Left ventricle myocardium inferior (tissue), 1 donor: ENCODE measurements at regions not wholly inside any gene's neighbourhood (a gene's known extent, or its start where the extent isn't known, plus 50 kb on each side); places are given as distances from the start of the nearest gene placed in this dataset.

Source experiments
- DNase-seq: peaks from one replicate; pipeline ENCODE4 v3.0.0-alpha.2; 2020
- H3K27ac ChIP-seq: fragments of 200-600 bp; replicated peaks from 2 replicates; pipeline ENCODE4 v1.8.0; 2021
- H3K27me3 ChIP-seq: fragments of 200-600 bp; 2 replicates; pipeline ENCODE4 v1.8.0; 2021; ENCODE audit warnings: low read depth
- H3K36me3 ChIP-seq: fragments of 200-600 bp; 2 replicates; pipeline ENCODE4 v1.8.0; 2021
- H3K4me1 ChIP-seq: fragments of 200-600 bp; 2 replicates; pipeline ENCODE4 v1.8.0; 2021
- H3K4me3 ChIP-seq: fragments of 200-600 bp; 2 replicates; pipeline ENCODE4 v1.8.0; 2021; ENCODE audit warnings: mild to moderate bottlenecking, moderate library complexity
- H3K9me3 ChIP-seq: fragments of 200-600 bp; replicated peaks from 2 replicates; pipeline ENCODE4 v1.8.0; 2021
- intact Hi-C: fragments of 100-400 bp; cut with micrococcal nuclease; formaldehyde crosslinking; loops from one replicate; pipeline ENCODE4 v1.11.0; 2022
- TF ChIP-seq, protein P1 (sequence below): fragments of 200-600 bp; IDR thresholded peaks from 2 replicates; pipeline ENCODE4 v1.8.0; 2021; ENCODE audit warnings: antibody characterized with exemption, mild to moderate bottlenecking, borderline replicate concordance
- donor health status: DM: no; HTN: yes; CAD: no; lungs with severe emphysema.

DNA sequence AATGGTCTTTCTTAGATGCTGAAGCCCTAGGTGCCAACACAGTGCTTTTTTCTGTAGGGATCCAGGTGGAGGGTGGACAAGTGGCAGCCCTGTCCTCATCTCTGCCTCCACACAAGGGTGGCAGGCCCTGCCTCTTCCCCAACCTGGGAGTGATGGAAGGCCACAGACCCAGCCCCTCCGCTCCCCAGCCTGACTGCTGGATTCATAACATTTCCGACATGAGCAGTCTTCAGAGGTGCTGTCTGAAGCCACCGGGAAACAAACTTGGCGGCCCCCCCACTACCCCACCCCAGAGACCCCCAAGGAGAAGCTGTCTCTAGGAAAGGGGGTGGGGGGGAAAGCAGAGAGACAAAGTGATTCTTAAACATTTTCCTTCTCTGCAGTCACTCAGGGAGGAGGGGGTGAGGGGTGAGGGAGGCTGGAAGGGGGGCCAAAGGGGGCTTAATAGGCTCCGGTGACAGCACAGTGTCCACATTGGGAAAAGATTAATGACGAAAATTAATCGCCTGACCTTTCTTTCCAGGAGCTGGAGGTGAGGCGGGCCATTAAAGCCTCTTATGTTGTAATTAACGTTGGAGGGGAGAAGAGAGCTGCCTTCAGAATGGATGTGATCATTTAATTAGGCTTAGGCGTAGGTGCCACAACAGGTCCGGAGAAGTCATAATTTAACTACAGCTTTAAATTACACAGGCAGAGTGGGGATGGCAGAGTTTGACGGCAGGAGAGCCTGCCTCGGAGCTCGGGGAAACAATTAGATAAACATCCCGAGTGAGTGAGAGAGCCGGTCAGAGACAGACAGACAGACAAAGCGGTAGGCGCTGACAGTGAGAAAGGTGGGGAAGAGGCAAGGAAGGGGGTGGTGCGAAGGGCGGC, 76.8 kb upstream of the FOXP4 start:
- Histone ChIP-seq H3K9me3 (no peaks in the 10 kb centered on the region), H3K27ac (no peak overlapping the region), H3K4me1 (peaks cover 19% of the 10 kb centered on the region), H3K36me3 (no peaks in the 10 kb centered on the region), H3K27me3 (peaks cover 86% of the 10 kb centered on the region), H3K4me3 (peak overlapping the region; percentile 42)
- no peak for DNase-seq
- TF ChIP-seq, protein P1, sequence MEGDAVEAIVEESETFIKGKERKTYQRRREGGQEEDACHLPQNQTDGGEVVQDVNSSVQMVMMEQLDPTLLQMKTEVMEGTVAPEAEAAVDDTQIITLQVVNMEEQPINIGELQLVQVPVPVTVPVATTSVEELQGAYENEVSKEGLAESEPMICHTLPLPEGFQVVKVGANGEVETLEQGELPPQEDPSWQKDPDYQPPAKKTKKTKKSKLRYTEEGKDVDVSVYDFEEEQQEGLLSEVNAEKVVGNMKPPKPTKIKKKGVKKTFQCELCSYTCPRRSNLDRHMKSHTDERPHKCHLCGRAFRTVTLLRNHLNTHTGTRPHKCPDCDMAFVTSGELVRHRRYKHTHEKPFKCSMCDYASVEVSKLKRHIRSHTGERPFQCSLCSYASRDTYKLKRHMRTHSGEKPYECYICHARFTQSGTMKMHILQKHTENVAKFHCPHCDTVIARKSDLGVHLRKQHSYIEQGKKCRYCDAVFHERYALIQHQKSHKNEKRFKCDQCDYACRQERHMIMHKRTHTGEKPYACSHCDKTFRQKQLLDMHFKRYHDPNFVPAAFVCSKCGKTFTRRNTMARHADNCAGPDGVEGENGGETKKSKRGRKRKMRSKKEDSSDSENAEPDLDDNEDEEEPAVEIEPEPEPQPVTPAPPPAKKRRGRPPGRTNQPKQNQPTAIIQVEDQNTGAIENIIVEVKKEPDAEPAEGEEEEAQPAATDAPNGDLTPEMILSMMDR = no peak
- intact Hi-C loops = loop anchor here (10.0 kb wide), 1 partner anchor 215 kb away; no protein-coding TSS in a partner anchor

DNA sequence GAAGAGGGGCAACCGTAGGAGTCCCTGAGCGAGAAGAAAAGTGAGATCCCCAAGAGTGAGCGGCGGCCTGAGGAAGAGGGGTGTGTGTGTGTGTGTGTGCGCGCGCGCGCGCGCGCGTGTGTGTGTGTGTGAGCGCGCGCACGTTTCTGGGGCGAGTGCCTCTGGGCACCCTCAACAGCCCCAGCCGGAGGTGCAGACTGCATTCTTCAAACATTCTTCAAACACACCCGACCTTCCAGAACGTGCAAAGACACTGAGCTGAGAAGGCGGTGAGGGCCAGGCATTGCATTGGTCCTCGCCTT, 76.2 kb upstream of the FOXP4 start:
- H3K4me3 ChIP-seq = peak overlapping the region; percentile 42
- H3K9me3 ChIP-seq = no peaks in the 10 kb centered on the region
- no peak for DNase-seq
- peaks cover 19% of the 10 kb centered on the region for H3K4me1 ChIP-seq
- peaks cover 86% of the 10 kb centered on the region for H3K27me3 ChIP-seq
- intact Hi-C loops = no loop called here
- no peak overlapping the region for H3K27ac ChIP-seq
- H3K36me3 ChIP-seq = no peaks in the 10 kb centered on the region
- TF ChIP-seq, protein P1 = no peak

DNA sequence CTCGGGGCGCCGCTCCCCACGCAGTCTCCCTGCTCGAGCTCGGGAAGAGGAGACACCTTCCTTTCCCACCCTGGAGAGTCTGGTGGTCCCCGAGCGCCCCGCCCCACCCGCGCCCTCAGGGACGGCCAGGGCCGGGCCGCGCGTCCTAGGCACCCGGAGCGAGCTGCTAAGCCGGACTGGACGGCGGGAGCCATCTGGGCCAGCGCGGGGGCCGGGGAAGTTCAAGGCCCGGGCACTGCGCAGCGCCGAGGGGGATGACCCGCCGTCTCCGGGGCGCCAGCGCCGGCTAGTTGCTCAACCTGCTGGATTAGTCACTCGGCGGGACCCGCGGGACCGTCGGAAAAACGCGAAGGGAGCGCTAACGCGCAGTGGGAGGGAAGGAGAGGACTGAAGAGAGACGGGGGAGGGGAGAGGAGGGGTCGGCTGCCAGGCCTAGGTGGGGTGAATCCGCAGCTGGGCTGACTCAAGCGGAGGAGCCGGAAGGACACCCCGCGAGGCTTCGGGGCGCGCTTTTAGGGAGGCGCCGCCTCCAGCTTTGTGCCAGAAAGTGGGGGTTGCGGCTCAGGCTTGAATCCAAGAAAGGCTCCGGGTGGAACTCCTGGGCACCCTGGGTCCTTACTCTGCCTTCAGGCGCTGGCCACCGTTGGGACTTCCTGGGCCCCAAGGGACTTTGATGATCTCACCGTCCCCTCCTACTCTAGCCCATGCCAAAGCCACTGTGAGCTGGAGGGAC, 75.7 kb upstream of the FOXP4 start:
- peak; percentile 41 for DNase-seq
- H3K4me1 ChIP-seq = peaks cover 19% of the 10 kb centered on the region
- H3K27me3 ChIP-seq = peaks cover 86% of the 10 kb centered on the region
- peak overlapping the region; percentile 42 for H3K4me3 ChIP-seq
- intact Hi-C loops = no loop called here
- no peaks in the 10 kb centered on the region for H3K9me3 ChIP-seq
- no peaks in the 10 kb centered on the region for H3K36me3 ChIP-seq
- TF ChIP-seq, protein P1 = no peak
- no peak overlapping the region for H3K27ac ChIP-seq

DNA sequence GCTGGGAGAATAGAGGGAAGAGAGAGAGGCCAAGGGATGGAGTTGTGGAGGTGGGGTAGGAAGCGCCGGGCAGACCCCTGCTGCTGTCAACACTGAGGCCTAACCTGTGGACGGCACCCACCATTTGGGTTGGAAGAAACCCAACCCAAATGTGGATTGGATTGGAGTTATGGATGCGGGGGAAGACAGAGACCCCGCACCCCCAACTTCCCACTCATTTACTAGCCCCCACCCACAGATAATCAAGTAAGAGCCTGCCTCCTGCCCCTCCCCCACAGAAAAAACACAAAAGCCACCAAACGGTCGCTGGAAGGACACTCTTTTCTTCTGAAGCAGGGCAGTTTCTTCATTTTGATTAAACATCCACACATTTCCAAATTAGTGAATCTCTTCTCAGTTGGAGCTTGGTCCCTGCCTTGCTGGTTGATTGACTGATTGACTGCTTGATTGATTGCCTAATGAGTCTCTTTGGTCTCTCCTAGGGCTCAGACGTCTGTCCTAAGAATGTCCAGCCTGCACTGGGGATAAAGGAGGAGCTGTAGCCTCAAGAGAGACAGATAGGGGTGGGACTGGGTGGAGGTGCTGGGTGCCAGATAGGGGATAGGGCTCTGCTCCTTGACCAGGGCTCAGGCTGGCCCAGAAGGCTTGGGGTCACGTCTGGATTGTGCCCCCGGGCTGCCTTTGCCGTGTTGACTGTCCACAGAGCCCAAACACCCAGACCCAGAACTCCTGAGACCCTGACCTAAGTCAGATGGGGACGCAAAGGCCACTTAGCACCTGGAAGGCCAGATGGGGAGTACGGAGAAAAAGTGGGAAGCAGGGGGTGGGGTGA, 74.9 kb upstream of the FOXP4 start:
- H3K4me3 ChIP-seq = no peak overlapping the region
- no peak for DNase-seq
- H3K9me3 ChIP-seq = no peaks in the 10 kb centered on the region
- H3K27ac ChIP-seq = no peak overlapping the region
- H3K27me3 ChIP-seq = peaks cover 86% of the 10 kb centered on the region
- no peaks in the 10 kb centered on the region for H3K36me3 ChIP-seq
- intact Hi-C loops = no loop called here
- peaks cover 19% of the 10 kb centered on the region for H3K4me1 ChIP-seq
- TF ChIP-seq, protein P1 = no peak

DNA sequence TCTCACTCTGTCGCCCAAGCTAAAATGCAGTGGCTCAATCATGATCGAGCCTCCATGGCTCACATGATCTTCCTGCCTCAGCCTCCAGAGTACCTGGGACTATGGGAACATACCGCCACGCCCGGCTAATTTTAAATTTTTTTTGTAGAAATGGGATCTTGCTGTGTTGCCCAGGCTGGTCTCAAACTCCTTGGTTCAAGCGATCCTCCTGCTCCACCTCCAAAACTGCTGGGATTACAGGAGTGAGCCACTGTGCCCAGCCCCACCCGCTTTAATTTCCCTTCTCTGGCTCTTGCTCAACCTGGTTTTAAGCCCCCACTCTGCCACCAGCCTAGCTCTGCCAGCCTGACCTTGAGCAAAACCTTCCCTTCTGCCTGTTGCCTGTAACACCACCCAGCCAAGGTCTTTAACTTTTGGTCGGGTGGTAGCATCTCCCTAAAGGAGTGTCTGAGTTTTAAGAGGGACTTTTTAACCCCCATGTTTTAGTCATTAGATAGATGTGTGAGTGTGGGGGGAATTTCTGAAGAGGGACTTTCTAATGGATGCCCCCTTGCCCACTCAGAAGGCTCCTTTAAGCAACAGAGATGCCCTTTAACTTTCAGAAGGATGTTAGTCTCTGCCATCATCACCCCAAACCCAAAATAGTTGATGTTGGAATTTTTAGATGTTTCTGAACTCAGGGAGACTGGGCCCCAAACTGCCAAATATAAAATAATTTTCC, 71.8 kb upstream of the FOXP4 start:
- intact Hi-C loops = no loop called here
- H3K9me3 ChIP-seq = no peaks in the 10 kb centered on the region
- H3K27ac ChIP-seq = no peak overlapping the region
- TF ChIP-seq, protein P1 = no peak
- peaks cover 83% of the 10 kb centered on the region for H3K27me3 ChIP-seq
- DNase-seq = no peak
- H3K4me1 ChIP-seq = peaks cover 19% of the 10 kb centered on the region
- no peaks in the 10 kb centered on the region for H3K36me3 ChIP-seq
- no peak overlapping the region for H3K4me3 ChIP-seq
